HTR-8/SVneo (cell line): ENCODE measurements at regions not wholly inside any gene's neighbourhood (a gene's known extent, or its start where the extent isn't known, plus 50 kb on each side); places are given as distances from the start of the nearest gene placed in this dataset.
"Not testable (repeated sequence)": the region's sequence is repeated elsewhere in the genome, so short reads cannot be mapped to it uniquely, and the experiment has no call there.

Experiments
- DNase-seq: peaks from one replicate; pipeline ENCODE4 v3.0.0; 2011; ENCODE audit warnings: low spot score, mixed read lengths; ENCODE audit not compliant: insufficient read length
- FAIRE-seq: peaks from 2 replicates; lab custom pipeline; 2011; peaks lifted over from hg19 to GRCh38; lab: Jason Lieb, UNC

DNA sequence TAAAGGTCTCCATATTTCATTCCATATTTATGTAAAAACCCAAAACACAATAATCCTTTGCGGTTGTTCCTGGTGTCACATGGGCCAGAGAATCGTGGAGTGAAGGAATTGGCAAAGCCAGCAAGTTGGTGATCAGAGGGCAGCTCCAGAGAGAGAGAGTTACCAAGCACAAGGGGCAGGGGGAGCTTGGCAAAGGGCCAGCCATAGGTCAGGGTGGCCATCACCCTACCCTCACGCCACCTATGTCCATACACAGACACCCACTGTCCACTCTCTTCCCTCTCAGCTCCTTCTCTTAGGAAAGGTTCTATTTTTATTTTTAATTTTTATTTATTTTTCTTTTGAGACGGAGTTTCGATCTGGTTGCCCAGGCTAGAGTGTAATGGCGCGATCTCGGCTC lies 163.2 kb upstream of the JARID2 start:
- DNase-seq (no peak), FAIRE-seq (no peak)

DNA sequence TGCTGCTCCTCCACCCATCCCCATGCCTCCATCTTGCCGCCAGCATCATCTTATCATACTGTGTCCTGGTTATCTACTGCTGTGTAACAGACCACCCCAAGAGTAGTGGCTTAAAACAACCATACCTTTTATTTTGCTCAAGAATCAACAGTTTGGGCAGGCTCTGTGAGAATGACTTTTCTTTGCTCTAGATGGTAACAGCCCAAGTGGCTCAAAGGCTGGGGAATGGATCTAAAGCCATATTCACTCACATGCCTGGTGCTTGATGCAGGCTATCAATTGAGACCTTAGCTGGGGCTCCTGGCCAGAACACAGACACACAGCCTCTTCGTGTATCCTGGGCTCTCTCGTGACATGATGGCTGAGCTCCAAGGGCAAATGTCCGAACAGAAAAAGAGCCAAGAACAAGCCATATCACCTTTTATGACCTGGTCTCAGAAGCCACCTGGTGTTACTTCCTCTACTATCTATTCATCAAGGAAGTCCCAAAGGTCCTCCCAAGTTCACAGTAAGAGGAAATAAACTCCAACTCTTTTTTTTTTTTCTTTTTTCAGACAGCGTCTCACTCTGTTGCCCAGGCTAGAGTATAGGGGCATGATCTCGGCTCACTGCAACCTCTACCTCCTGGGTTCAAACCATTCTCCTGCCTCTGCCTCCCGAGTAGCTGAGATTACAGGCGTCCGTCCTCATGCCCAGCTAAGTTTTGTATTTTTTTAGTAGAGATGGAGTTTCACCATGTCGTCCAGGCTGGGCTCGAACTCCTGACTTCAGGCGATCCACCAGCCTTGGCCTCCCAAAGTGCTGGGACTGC lies 159.3 kb upstream of the JARID2 start:
- DNase-seq (no peak), FAIRE-seq (no peak)

DNA sequence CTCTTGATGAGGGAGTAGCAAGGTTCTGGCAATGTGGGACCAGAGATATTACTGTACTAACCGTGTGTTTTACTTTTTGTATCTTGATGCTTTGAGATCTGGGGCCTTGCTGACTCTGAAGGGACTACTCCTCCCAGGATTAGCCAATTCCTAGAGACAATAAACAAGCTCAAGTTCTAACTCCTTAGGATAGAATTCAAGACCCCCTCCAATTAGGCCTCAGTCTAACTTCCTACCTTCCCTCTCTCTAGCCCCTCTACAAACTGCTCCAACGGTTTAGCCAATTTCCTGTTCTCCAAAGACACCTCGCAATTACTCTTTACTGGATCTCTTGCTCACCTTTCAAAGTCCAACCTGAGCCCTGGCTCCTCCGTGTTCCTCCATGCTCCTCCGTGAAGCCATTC lies 158.7 kb upstream of the JARID2 start:
- DNase-seq: no peak
- FAIRE-seq: no peak

DNA sequence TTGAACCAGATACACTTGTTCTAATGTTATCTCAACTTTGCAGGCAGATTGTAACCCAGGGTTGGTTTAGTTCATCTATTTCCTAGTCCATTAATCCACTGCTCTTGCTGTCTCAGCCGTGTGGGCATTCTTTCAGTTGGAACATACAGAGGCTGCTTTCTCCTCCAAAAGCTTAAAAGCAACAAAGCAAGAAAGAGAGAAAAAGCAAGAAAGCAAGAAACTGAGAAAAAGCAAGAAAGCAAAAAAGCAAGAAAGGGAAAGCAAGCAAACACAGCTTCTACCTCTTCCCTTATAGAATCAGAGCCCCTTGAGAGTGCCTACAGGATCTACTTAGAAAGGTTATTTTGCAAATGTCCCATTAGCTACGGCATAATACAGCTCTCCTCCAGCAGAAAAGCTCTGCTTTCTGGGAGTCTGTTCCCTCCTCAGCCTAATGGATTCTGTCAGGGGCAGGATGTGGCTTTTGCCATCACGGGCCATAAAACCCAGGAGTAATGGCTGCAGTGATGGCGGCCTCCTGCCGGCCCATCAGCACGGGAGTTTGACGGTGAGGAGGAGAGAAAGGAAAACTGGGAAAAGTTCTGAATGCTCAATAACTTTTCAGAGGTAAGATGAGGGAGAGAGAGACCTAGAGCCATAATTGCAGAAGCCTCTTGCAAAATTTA lies 156.8 kb upstream of the JARID2 start:
- DNase-seq: no peak
- no peak for FAIRE-seq

DNA sequence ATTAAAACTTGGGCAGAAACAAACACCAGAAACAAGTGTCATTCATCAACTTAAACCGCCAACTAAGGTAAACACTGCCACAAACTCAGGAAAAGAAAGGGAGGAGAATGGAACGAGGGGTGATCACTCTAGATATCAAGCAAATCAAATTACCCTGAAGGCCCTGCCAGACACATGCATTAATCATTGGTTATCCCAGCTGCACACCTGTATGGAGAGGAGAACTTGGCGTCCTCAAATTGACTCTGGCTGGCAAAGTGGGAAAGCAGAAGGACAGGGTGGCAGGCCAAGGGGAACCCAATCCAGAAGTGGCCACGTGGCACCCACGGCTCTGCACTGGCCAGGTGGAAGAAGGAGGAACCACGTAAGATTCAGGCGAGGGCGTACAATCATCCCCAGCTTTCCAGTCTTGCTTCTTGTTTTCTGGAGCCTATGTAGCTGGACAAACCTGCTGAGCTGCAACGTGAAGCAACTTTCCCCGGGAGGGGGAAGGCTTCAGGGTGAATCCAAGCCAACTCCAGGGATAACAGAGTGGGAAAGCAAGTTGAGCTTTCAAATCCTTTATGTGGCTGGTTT lies 156.2 kb upstream of the JARID2 start:
- no peak for FAIRE-seq
- DNase-seq: no peak

DNA sequence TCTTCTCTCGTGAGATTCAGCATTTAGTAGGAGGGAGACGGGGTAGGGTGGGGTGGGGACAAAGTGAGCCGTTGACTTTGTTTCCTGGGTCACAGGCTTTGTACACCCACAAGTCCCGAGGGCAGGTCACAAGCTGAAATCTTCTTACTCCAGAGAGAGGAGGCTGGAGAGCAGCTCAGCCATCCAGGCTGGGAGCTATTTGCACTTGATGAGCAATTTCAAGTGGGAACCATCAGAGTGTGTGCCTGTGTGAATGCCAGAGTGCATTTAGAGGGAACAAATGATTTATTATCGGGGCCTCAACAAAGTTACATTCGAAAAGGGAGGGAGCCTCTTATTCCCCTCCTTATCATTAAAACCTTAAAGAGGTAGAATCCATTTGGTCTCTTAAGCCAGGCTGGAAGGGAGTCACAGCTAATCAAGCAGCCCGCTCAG lies 155.7 kb upstream of the JARID2 start:
- FAIRE-seq (no peak), DNase-seq (no peak)

DNA sequence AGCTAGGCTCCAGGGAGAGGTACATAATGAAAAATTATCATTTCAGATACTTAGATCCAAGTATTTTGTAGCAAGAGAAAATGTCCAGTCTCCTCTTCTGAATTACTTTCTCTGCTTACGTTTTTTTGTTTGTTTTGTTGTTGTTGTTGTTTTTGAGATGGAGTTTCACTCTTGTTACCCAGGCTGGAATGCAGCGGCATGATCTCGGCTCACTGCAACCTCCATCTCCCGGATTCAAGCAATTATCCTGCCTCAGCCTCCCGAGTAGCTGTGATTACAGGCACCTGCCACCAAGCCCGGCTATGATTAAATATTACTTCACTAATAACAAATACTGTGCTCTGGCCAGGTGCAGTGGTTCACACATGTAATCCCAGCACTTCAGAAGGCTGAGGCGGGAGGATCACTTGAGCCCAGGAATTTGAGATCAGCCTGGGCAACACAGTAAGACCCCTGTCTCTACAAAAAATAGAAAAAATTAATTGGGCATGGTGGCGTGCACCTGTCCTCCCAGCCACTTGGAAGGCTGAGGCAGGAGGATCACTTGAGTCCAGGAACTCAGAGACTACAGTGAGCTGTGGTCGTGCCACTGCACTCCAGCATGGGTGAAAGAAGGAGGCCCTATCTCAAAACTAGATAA lies 155.0 kb upstream of the JARID2 start:
- FAIRE-seq (no peak), DNase-seq (no peak)

DNA sequence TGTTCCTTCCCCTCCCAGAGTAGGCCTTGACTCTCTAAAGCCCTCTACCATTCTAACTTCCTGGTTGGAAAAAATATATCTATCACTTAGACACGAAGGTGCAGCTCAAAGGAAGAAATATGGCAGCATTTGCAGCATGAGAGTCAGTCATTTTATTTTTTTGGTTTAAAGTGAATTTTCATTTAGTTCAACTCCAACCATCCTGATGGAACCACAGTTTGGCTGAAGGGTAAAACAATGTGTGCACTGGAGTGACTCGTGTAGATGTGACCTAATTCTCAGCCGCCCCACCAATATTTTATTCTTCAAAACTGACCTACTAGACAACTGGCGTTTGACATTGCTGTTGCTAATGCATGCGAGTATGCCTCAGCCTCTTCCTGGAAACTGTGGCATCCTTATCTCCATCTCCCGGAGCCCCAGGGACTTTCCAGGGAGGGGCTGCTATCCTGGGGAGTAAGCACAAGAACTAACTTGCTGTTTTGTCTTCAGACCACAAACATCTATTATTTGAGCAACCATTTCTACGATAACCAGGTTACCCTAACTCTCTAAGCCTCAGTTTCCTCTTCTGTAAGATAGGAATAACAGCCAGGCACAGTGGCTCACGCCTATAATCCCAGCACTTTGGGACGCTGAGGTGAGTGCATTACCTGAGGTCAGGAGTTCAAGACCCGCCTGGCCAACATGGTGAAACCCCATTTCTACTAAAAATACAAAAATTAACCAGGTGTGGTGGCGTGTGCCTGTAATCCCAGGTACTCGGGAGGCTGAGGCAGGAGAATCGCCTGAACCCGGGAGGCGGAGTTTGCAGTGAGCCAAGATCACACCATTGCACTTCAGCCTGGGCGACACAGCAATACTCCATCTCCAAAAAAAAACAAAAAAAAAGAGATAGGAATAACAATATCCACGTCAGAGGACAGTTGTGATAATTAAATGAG lies 148.7 kb upstream of the JARID2 start:
- FAIRE-seq: no peak

DNA sequence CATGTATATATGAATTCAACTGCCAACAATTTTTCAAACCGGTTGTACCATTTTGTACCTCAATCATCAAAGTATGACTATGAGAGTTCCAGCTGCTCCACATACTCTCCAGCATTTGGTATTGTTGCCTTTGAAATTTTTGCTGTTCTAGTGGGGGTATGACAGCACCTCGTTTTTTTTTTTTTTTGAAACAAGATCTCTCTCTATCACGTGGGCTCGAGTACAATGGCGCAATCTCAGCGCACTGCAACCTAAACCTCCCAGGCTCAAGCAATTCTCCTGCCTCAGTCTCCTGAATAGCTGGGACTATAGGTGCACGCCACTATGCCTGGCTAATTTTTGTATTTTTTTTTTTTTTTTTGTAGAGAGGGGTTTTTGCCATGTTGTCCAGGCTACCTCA lies 144.7 kb upstream of the JARID2 start:
- DNase-seq (no peak), FAIRE-seq (no peak)

More for the DNA sequence above, 148.7 kb upstream of the JARID2 start:
- DNase-seq: no peak

DNA sequence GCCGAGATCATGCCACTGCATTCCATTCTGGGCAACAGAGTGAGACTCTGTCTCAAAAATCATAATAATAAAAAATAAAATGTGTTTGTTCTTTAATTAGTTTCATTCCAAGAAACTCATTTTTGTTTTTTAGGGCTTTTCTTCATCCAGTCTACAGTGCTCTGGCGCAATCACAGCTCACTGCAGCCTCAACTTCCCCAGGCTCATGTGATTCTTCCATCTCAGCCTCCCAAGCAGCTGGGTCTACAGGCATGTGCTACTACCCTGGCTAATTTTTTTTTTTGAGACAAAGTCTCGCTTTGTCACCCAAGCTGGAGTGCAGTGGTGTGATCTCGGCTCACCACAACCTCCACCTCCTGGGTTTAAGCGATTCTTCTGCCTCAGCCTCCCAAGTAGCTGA lies 143.6 kb upstream of the JARID2 start:
- FAIRE-seq: no peak
- DNase-seq: no peak

DNA sequence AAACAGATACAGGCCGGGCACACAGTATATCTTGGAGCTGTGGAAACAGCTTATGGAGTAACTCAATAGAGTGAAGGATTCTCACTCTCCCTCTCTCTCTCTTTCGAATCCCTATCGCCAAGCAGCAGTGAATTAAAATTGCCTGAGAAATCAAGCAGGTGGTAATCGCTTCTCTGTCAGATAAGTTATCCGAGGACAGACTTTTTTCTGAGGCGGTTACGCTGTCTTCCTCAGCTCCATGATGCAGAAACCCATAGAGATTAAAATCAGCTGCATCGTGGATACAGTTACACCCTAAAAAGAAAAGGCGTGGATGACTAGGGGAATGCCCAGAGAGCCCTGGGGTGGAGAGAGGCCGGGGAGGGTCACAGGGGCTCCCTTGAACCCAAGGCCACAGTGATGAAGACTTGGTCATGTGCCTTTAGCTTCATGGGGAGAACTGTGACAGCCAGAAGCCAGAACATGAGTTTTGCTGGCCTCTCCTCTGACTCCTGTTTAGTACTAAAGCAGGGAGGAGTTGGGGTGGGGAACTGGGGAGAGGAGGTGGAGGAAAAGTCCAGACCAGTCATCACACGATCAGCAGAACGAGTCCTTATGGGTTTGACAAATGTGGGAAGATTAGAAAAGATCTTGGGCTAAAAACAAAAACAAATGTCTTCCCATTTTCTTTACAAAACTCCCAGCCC lies 138.8 kb upstream of the JARID2 start:
- no peak for DNase-seq
- FAIRE-seq: no peak

DNA sequence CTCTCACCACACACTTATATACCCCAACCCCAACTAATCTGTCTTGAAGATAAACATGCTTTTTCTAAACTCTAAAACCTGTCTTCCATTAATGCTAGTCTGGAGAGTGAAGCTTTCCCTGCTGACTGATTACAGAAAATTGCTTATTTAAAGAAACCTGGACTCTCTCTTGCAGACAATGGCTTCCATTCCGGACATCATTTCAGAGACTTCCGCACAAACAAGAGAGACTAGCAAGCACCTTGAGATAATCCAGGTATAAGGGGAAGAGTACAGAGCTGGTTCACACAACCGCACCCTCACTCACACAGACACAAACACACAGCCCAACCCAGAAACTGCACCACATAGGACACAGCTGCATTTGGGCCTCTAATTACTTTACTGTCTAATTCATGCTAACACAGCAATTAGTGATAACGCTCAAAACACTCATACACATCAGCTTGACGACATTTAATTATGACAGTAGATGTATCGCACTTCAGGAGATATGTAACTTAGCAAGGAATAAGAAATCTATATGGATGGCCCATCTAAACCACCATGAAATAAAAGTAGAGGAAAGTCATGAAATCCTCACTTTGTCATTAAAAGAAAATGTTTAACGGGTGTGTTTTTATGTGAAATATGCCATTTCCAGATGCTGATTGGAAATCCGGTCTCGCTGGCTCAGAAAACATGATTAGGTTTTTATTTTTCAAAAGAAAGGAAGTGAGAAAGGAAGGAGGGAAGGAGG lies 138.1 kb upstream of the JARID2 start:
- no peak for DNase-seq
- peak; percentile 28 for FAIRE-seq

DNA sequence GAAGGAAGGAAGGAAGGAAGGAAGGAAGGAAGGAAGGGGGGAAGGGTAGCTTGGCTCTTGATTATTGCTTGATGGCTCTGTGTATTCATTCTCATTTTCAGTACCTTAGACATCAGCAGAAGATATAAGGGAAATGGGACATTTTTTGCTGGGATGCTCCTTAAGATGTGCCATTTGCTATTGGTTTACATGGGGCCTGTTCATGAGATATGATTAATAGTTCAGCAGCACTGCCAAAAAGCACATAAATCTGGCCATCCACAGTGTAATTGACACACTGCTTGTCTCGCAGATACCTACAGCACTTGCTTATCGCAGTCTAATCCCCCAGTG lies 137.5 kb upstream of the JARID2 start:
- no peak for DNase-seq
- no peak for FAIRE-seq

DNA sequence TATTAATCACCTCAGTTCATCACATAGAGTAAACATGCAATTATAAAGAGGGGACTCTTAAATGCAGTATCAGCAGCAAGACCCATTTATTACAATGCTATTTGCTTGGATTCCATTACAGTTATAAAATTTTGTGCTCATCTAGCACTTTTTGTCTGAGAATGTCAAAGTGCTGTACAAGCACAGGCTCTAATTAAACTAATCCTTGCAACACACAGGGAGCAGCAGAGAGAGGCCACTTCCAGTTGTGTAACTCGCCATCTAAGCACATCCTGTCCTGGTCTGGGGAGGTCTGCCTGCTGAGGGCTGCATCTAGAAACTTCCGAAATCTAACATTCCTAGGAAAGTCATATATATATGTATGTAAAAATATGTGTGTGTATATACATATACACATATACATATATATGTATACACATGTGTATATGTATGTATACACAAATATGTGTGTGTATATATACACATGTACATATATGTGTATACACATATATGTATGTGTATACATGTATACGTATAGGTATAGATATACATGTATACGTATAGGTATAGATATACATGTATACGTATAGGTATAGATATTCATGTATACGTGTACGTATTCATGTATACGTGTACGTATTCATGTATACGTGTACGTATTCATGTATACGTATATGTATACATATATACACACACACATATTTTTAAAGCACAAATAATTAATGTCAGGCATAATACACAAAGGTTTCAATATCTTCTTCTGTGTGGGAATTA lies 136.4 kb upstream of the JARID2 start:
- FAIRE-seq: peak; percentile 44
- DNase-seq: no peak

DNA sequence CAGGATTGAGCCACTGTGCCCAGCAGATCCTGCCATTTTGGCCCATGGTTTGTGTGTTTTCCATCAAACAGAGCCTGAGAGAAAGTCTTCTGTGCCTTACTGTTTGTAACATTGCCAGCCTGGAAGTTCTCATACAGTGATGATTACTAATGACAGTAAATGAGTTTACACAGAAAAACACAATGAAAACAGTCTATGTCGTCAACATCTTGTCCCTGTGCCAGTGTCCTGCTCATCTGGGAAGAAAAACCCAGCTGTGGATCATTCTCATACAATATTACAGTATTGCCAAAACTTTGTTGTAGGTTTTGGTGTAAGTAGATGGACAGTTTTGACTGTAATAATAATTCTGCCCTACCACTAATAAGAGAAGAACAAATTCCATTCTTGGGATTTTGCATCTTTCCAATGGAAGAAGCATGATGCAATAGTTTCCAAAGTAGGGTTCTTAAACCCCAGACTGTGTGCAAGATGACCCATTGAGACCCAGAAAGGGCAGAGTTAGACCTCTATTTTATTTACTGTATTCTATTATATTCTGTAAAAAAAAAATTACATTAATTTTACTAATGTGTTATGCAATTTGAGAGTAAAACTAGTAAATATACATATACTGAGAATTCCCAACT lies 135.0 kb upstream of the JARID2 start:
- DNase-seq: no peak
- FAIRE-seq: no peak

DNA sequence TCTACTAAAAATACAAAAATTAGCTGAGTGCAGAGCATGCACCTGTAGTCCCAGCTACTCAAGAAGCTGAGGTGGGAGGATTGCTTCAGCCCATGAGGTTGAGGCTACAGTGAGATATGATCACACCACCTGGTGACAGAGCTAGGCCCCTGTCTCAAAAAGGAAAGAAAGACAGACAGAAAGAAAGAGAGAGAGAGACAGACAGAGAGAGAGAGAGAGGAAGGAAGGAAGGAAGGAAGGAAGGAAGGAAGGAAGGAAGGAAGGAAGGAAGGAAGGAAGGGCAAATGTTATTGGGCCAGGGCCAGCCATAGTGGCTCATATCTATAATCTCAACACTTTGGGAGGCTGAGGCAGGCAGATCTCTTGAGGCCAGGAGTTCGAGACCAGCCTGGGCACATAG lies 134.3 kb upstream of the JARID2 start:
- FAIRE-seq, DNase-seq: not testable (repeated sequence)

DNA sequence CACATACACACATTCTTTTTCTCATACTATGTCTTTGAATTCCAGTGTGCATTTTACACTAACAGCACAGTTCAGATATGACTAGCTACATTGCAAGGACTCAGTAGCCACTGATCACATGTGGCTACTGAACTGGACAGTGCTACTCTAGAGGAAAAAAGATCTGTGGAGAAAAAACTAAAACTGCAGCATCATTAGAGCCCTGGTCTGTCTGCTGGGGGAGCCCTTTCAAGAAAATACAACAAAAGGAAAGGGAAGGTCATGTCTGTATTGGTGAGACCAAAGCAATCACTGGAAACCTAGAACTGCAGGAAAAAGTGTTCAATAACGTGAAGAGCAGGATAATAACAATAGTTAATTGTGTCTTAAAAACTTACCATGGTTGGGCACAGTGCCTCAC lies 132.3 kb upstream of the JARID2 start:
- DNase-seq: no peak
- no peak for FAIRE-seq

DNA sequence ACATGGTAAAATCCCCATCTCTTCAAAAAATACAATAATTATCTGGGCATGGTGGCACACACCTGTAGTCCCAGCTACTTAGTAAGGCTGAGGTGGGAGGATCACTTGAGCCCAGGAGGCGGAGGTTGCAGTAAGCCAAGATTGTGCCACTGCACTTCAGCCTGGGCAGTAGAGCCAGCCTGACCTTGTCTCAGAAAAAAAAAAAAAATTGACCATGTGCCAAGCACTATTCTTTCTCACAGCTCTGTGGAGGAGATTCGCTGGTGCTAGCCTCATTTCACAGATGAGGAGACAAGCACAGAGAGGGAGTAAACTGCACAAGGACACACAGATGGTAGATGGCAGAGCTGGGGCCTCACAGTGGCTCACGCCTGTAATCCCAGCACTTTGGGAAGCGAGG lies 131.8 kb upstream of the JARID2 start:
- FAIRE-seq (no peak), DNase-seq (no peak)
